Colonic mucosa (tissue), 4 donors: ENCODE measurements at regions not wholly inside any gene's neighbourhood (a gene's known extent, or its start where the extent isn't known, plus 50 kb on each side); places are given as distances from the start of the nearest gene placed in this dataset.
A peak's percentile ranks its signal among the peaks of the same experiment; 100 is the strongest.

Source experiments
- DNase-seq: peaks from one replicate; pipeline ENCODE4 v3.0.0-alpha.2; 2020
- H3K27ac ChIP-seq: fragments of 200-600 bp; one replicate; pipeline ENCODE4 v1.8.0; 2021
- H3K27me3 ChIP-seq: fragments of 200-600 bp; one replicate; pipeline ENCODE4 v1.8.0; 2021
- H3K36me3 ChIP-seq: fragments of 200-600 bp; one replicate; pipeline ENCODE4 v1.8.0; 2021
- H3K4me1 ChIP-seq: fragments of 200-600 bp; one replicate; pipeline ENCODE4 v1.8.0; 2021; ENCODE audit warnings: mild to moderate bottlenecking
- H3K4me3 ChIP-seq: fragments of 200-600 bp; one replicate; pipeline ENCODE4 v1.8.0; 2021
- H3K9ac ChIP-seq, 2 donors: one replicate each; pipeline ENCODE4 v1.7.0; 2013; ENCODE audit warnings: control low read depth in 2 of 2, low read depth in 2 of 2, low read length in 2 of 2
- H3K9me3 ChIP-seq: fragments of 200-600 bp; one replicate; pipeline ENCODE4 v1.8.0; 2021
- intact Hi-C: fragments of 100-400 bp; cut with DNase I; formaldehyde crosslinking; loops from one replicate; pipeline ENCODE4 v1.14.1; 2022
- TF ChIP-seq, protein P1 (sequence below): fragments of 200-600 bp; IDR thresholded peaks from one replicate; pipeline ENCODE4 v1.8.0; 2022; ENCODE audit warnings: antibody characterized with exemption, mild to moderate bottlenecking
- donor health status: healthy.
- donor health status: DM: no; HTN: no; CAD: no.
- donor health status: DM: no; HTN: no; CAD: no.

DNA sequence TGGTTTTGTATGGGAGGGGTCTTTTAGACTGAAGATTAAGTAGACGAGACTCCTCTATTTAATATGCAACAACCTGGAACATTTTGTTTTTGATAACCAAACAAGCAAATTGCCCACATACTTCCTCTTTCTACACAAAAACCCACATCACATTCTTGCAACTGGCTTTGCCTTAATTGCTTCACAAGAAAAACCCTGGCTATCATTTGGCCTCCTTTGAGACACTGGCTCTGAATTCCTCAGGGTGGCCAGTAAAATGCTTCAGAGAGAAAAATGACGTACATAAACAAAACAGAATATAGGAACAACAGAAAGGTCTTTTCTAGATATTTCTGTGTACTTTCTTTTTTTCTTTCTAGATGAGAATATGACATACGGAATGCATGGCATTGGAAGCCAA, 103.0 kb downstream of the TRIB2 start:
- Histone ChIP-seq H3K4me3 (no peak overlapping the region), H3K9me3 (no peaks in the 10 kb centered on the region), H3K4me1 (no peaks in the 10 kb centered on the region), H3K27me3 (no peaks in the 10 kb centered on the region), H3K27ac (no peak overlapping the region), H3K36me3 (no peaks in the 10 kb centered on the region), H3K9ac (no peak overlapping the region)
- TF ChIP-seq, protein P1, sequence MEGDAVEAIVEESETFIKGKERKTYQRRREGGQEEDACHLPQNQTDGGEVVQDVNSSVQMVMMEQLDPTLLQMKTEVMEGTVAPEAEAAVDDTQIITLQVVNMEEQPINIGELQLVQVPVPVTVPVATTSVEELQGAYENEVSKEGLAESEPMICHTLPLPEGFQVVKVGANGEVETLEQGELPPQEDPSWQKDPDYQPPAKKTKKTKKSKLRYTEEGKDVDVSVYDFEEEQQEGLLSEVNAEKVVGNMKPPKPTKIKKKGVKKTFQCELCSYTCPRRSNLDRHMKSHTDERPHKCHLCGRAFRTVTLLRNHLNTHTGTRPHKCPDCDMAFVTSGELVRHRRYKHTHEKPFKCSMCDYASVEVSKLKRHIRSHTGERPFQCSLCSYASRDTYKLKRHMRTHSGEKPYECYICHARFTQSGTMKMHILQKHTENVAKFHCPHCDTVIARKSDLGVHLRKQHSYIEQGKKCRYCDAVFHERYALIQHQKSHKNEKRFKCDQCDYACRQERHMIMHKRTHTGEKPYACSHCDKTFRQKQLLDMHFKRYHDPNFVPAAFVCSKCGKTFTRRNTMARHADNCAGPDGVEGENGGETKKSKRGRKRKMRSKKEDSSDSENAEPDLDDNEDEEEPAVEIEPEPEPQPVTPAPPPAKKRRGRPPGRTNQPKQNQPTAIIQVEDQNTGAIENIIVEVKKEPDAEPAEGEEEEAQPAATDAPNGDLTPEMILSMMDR: no peak
- DNase-seq: no peak
- intact Hi-C loops: no loop called here

DNA sequence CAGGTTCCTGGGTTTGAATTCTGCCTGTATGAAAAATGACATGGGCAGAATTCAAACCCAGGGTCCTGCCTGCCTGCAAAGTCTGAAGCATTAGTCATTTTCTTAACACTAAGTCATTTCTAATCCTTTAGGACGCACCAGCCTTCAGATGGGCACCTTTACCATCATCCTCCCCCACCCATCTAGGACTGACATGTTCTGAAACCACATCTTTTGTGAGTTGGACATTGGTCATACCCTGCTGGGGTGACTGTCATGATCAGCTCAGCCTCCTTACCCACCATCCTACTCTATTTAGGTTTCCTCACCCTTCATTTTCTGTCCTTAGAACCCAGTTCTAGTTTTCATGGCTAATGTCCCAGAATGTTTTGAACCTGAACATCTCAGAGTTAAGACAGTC, 104.9 kb downstream of the TRIB2 start:
- TF ChIP-seq, protein P1: no peak
- Histone ChIP-seq H3K9ac (no peak overlapping the region), H3K27me3 (no peaks in the 10 kb centered on the region), H3K27ac (no peak overlapping the region), H3K36me3 (no peaks in the 10 kb centered on the region), H3K4me3 (no peak overlapping the region), H3K4me1 (no peaks in the 10 kb centered on the region), H3K9me3 (no peaks in the 10 kb centered on the region)
- DNase-seq: no peak
- intact Hi-C loops: no loop called here

DNA sequence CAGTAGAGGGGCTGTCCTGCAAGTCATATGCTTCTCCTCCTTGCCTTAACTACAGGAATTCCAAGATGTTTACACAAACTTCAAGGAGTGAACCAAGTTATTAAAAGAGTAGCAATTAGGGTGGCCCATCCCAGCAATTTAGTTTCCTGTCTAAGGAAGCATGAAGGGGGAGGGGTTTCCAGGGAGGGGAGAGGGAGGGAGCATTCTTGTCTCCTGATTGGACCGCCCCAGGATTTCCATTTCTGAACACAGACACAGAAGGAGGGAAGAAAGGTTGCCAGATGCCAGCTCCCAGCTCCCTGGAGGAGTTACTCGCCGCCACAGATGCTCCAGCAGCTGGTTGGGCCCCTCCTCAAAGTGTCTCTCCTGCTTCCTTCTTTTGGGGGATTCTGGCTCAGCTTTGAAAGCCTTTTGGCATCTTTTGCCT, 107.6 kb downstream of the TRIB2 start:
- H3K36me3 ChIP-seq: no peaks in the 10 kb centered on the region
- intact Hi-C loops: no loop called here
- no peak overlapping the region for H3K4me3 ChIP-seq
- no peaks in the 10 kb centered on the region for H3K27me3 ChIP-seq
- DNase-seq: no peak
- no peaks in the 10 kb centered on the region for H3K4me1 ChIP-seq
- H3K27ac ChIP-seq: peak overlapping the region; percentile 44
- H3K9ac ChIP-seq: peak overlapping the region in 1 of 2 donors; percentile 2
- TF ChIP-seq, protein P1: no peak
- no peaks in the 10 kb centered on the region for H3K9me3 ChIP-seq

DNA sequence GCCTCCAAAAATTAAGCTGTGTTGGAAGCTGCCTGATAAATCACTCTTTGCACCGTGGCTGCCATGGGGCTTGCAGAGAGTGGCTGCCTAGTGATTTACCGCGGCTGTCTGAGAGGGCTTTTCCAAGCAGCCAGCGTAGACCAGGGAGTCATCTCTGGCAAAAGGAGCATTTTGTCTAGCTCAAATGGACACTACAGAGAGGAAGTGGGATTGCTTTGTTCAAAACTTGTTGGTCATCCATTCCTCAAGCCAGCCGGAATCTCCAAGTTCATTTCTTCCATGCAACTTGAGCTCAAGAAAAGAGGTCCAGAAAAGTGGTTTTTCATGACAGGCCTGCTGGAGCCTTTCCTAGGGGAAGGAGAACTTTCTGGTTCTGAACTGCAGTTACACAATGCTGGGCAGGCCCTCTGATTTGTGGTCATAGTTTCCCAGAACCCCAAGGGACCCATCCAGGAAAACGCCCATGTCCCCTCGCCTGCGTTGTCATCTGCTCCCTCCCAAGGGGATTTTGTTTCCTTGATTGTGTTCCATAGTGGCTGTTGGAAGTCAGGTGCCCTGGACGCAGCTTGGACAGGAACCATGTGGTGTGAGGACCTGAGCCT, 108.1 kb downstream of the TRIB2 start:
- H3K9me3 ChIP-seq: no peaks in the 10 kb centered on the region
- no peaks in the 10 kb centered on the region for H3K36me3 ChIP-seq
- no peaks in the 10 kb centered on the region for H3K4me1 ChIP-seq
- peak overlapping the region; percentile 44 for H3K27ac ChIP-seq
- DNase-seq: peak; percentile 25
- H3K9ac ChIP-seq: no peak overlapping the region
- TF ChIP-seq, protein P1: no peak
- no peak overlapping the region for H3K4me3 ChIP-seq
- intact Hi-C loops: no loop called here
- no peaks in the 10 kb centered on the region for H3K27me3 ChIP-seq

DNA sequence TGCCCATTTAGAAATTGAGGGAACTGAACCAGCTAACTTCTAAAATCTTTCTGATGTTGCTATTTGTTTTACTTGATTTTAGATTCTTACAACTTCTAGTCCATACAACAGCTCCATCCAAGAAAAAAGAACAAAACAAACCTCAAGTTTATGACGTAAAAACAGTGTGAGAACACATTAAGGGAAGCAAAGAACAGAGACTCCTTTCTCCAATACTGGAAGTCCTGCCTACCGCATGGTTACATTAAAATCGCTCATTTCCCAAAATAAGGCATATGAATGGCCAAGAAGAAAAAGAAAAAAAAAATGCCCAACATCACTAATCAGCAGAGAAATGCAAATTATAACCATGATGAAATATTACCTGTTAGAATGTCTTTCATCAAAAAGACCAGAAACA, 110.0 kb downstream of the TRIB2 start:
- Histone ChIP-seq H3K27me3 (no peaks in the 10 kb centered on the region), H3K9me3 (no peaks in the 10 kb centered on the region), H3K4me3 (no peak overlapping the region), H3K27ac (no peak overlapping the region), H3K9ac (no peak overlapping the region), H3K4me1 (no peaks in the 10 kb centered on the region), H3K36me3 (no peaks in the 10 kb centered on the region)
- intact Hi-C loops: no loop called here
- TF ChIP-seq, protein P1: no peak
- DNase-seq: no peak
